Caco-2 (cell line): ENCODE measurements at regions not wholly inside any gene's neighbourhood (a gene's known extent, or its start where the extent isn't known, plus 50 kb on each side); places are given as distances from the start of the nearest gene placed in this dataset.

Source experiments
- BruUV-seq: library from RNA; stranded (reverse); fragments of 400-500 nt; replicated peaks from 2 replicates; lab custom pipeline; 2021; lab: Mats Ljungman, UMichigan
- CTCF ChIA-PET: fragments of 300-600 bp; sonication (Branson Sonifier 250); formaldehyde crosslinking; loops from one replicate; lab custom pipeline; 2022; ENCODE audit warnings: antibody characterized with exemption; lab: Charles Lee
- POLR2A ChIA-PET: fragments of 300-600 bp; sonication (Branson Sonifier 250); formaldehyde crosslinking; loops from one replicate; lab custom pipeline; 2022; ENCODE audit warnings: antibody characterized with exemption; lab: Charles Lee
- DNase-seq, 2 experiments: peaks; one replicate each; pipeline versions ENCODE4 v3.0.0 to v3.0.0-alpha.2; 2020 to 2022
- H3K27me3 ChIP-seq: replicated peaks from 2 replicates; pipeline ENCODE4 v1.6.0; 2011; ENCODE audit warnings: low read length; ENCODE audit not compliant: control insufficient read depth, insufficient read depth
- H3K36me3 ChIP-seq: 2 replicates; pipeline ENCODE4 v1.5.1; 2011; ENCODE audit warnings: low read length; ENCODE audit not compliant: control insufficient read depth, insufficient read depth
- H3K4me1 ChIP-seq: fragments of 250-450 bp; sonication (Bioruptor Pico); 2 replicates; pipeline ENCODE4 v1.5.1; 2020; ENCODE audit warnings: mild to moderate bottlenecking
- H3K4me3 ChIP-seq: 2 replicates; pipeline ENCODE4 v1.5.1; 2011; ENCODE audit warnings: low read depth, mild to moderate bottlenecking, control low read depth, low read length
- H3K9me3 ChIP-seq: fragments of 250-450 bp; sonication (Bioruptor Pico); 2 replicates; pipeline ENCODE4 v1.5.1; 2020; ENCODE audit warnings: mild to moderate bottlenecking, moderate library complexity
- H3K27ac Mint-ChIP-seq: one replicate; pipeline ENCODE4 v1.8.0; 2022; ENCODE audit warnings: mixed read lengths; ENCODE audit not compliant: unreplicated experiment
- H3K27me3 Mint-ChIP-seq: one replicate; pipeline ENCODE4 v1.8.0; 2022; ENCODE audit warnings: mixed read lengths; ENCODE audit not compliant: insufficient read depth, unreplicated experiment
- H3K36me3 Mint-ChIP-seq: one replicate; pipeline ENCODE4 v1.8.0; 2022; ENCODE audit warnings: mild to moderate bottlenecking, mixed read lengths; ENCODE audit not compliant: insufficient read depth, unreplicated experiment
- H3K4me1 Mint-ChIP-seq: one replicate; pipeline ENCODE4 v1.8.0; 2022; ENCODE audit warnings: low read depth, mixed read lengths; ENCODE audit not compliant: unreplicated experiment
- H3K4me3 Mint-ChIP-seq: one replicate; pipeline ENCODE4 v1.8.0; 2022; ENCODE audit warnings: mild to moderate bottlenecking, moderate library complexity, mixed read lengths; ENCODE audit not compliant: unreplicated experiment
- H3K9me3 Mint-ChIP-seq: one replicate; pipeline ENCODE4 v1.8.0; 2022; ENCODE audit warnings: mixed read lengths; ENCODE audit not compliant: unreplicated experiment
- CTCF ChIP-seq, 2 experiments: fragments of 200-600 bp in 1 of 2; IDR thresholded peaks; 1 replicate in 1 of 2; 2 replicates in 1 of 2; pipeline versions ENCODE4 v1.5.1 to v1.8.0; 2011 to 2022; ENCODE audit warnings: antibody characterized with exemption in 1 of 2, control low read depth in 1 of 2, inconsistent platforms in 1 of 2, low read depth in 1 of 2, low read length in 1 of 2, mild to moderate bottlenecking in 1 of 2, moderate library complexity in 1 of 2; ENCODE audit not compliant: insufficient read depth in 1 of 2, severe bottlenecking in 1 of 2, unreplicated experiment in 1 of 2
- intact Hi-C: fragments of 100-400 bp; cut with micrococcal nuclease; formaldehyde crosslinking; loops from one replicate; pipeline ENCODE4 v1.10.0; 2022; ENCODE audit not compliant: unreplicated experiment

- no peak overlapping the region for H3K4me3 Mint-ChIP-seq
- H3K27ac Mint-ChIP-seq = no peak overlapping the region
- H3K27me3 Mint-ChIP-seq = no peaks in the 10 kb centered on the region
- H3K4me1 Mint-ChIP-seq = no peaks in the 10 kb centered on the region
- Histone ChIP-seq H3K27me3 (no peaks in the 10 kb centered on the region), H3K4me1 (no peaks in the 10 kb centered on the region), H3K4me3 (no peak overlapping the region), H3K36me3 (no peaks in the 10 kb centered on the region), H3K9me3 (0 out of 2 replicates have a peak, but pooled peaks cover 4% of the 10 kb centered on the region)
- H3K36me3 Mint-ChIP-seq = no peaks in the 10 kb centered on the region
- intact Hi-C loops = no loop called here
- no peaks in the 10 kb centered on the region for H3K9me3 Mint-ChIP-seq
- ChIA-PET POLR2A (no interaction called here), CTCF (no interaction called here)
- no TSS peak for BruUV-seq
- TF ChIP-seq CTCF (IDR thresholded peaks at IDR 0.05; ENCODE audit: insufficient read depth in 1 of 2, low read depth in 1 of 2, low read length in 1 of 2, severe bottlenecking in 1 of 2, unreplicated experiment in 1 of 2) = no peak
- no peak for DNase-seq
These were observed 748.0 kb upstream of the IGFBP3 start for GRCh38 chr7:46669028-46669427.

- no peak for TF ChIP-seq CTCF (IDR thresholded peaks at IDR 0.05; ENCODE audit: insufficient read depth in 1 of 2, low read depth in 1 of 2, low read length in 1 of 2, severe bottlenecking in 1 of 2, unreplicated experiment in 1 of 2)
- Histone ChIP-seq H3K4me3 (no peak overlapping the region), H3K36me3 (no peaks in the 10 kb centered on the region), H3K9me3 (0 out of 2 replicates have a peak, but pooled peaks cover 4% of the 10 kb centered on the region), H3K27me3 (no peaks in the 10 kb centered on the region), H3K4me1 (no peaks in the 10 kb centered on the region)
- Mint-ChIP-seq H3K4me3 (no peak overlapping the region), H3K9me3 (no peaks in the 10 kb centered on the region), H3K36me3 (no peaks in the 10 kb centered on the region), H3K27me3 (no peaks in the 10 kb centered on the region), H3K4me1 (no peaks in the 10 kb centered on the region), H3K27ac (no peak overlapping the region)
- no TSS peak for BruUV-seq
- intact Hi-C loops = no loop called here
- ChIA-PET CTCF (no interaction called here), POLR2A (no interaction called here)
- no peak for DNase-seq
These were observed 743.4 kb upstream of the IGFBP3 start for GRCh38 chr7:46664453-46664852.

GRCh38 chr7:46663025-46663424 is 742.0 kb upstream of the IGFBP3 start:
- POLR2A ChIA-PET = no interaction called here

More at GRCh38 chr7:46663025-46663424, 742.0 kb upstream of the IGFBP3 start:
- H3K36me3 Mint-ChIP-seq = no peaks in the 10 kb centered on the region
- Histone ChIP-seq H3K9me3 (0 out of 2 replicates have a peak, but pooled peaks cover 4% of the 10 kb centered on the region), H3K4me1 (no peaks in the 10 kb centered on the region), H3K27me3 (no peaks in the 10 kb centered on the region), H3K4me3 (no peak overlapping the region), H3K36me3 (no peaks in the 10 kb centered on the region)
- no peaks in the 10 kb centered on the region for H3K27me3 Mint-ChIP-seq
- H3K27ac Mint-ChIP-seq = no peak overlapping the region
- intact Hi-C loops = no loop called here
- H3K4me1 Mint-ChIP-seq = no peaks in the 10 kb centered on the region
- TF ChIP-seq CTCF (IDR thresholded peaks at IDR 0.05; ENCODE audit: insufficient read depth in 1 of 2, low read depth in 1 of 2, low read length in 1 of 2, severe bottlenecking in 1 of 2, unreplicated experiment in 1 of 2) = no peak
- no peak for DNase-seq
- BruUV-seq = no TSS peak
- H3K9me3 Mint-ChIP-seq = peaks cover 10% of the 10 kb centered on the region
- no peak overlapping the region for H3K4me3 Mint-ChIP-seq
- CTCF ChIA-PET = interaction anchor here (0.5 kb wide), 1 partner anchor 741 kb away, joined by 3 read pairs; no protein-coding TSS in a partner anchor
